ENCODE measurements at regions not wholly inside any gene's neighbourhood (a gene's known extent, or its start where the extent isn't known, plus 50 kb on each side); places are given as distances from the start of the nearest gene placed in this dataset.

- no peak overlapping the region for H3K4me3 ChIP-seq (ENCODE audit: low read depth, low read length)
Measured at GRCh38 chr3:104763007-104763406, 603.7 kb upstream of the ALCAM start.

DNA sequence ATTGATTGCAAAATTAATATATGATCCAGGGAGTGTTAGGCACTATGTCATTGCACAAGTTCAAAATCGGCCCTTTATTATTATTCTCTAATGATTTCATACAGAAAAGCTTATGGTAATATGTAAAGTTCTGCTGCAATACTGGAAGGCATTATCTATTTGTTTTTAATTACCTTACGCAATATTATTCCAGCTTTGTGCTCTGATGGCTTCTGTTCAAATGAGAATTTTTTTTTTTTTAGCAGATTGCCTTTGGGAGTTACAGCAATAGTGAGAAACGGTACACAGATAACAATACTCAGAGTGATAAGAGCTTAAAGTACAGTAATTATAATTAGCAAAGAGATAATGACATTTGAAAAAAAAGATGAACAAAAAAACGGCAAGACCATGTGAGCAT, 602.2 kb upstream of the ALCAM start:
- H3K4me3 ChIP-seq (ENCODE audit: low read depth, low read length), result no peak overlapping the region

DNA sequence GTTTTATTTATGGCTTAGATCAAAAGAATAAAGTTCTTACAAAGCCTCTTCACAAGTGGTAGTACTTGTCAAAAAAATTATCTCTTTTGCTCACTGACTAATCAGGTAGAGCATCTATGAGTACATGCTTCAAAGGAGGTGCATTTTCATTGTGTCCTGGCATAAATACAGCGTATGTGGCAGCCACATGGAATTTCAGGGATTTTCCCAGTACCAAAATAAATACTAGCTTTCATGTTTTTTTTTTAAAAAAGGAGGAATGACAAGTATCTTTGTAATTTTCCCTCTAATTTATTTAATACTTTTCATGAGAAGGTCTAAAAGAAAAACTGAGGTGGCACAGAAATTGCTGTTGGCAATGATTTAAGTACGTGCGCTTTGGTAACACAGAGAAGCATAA, 597.8 kb upstream of the ALCAM start:
- no peak overlapping the region for H3K4me3 ChIP-seq (ENCODE audit: low read depth, low read length)

GRCh38 chr3:104779324-104779723, 587.4 kb upstream of the ALCAM start:
- no peak overlapping the region for H3K4me3 ChIP-seq (ENCODE audit: low read depth, low read length)

DNA sequence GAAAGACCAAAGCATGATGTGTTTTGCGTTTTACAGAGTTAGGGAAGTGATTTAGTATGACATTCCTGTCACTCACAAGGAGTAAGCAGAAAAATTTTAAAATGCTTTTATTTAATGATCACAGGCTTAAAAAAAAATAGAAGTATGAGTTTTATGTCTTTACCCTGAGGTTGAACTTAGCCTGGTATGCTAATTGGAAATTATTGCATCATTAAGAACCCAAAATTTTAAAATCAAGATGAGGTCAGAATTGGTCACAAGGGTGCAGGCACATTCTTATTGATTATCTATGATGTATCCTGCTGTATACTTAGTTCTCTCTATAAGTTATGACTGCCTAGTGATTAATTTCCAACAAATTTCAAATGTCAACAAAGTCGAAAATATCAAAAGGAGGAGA, 585.6 kb upstream of the ALCAM start:
- no peak overlapping the region for H3K4me3 ChIP-seq (ENCODE audit: low read depth, low read length)

DNA sequence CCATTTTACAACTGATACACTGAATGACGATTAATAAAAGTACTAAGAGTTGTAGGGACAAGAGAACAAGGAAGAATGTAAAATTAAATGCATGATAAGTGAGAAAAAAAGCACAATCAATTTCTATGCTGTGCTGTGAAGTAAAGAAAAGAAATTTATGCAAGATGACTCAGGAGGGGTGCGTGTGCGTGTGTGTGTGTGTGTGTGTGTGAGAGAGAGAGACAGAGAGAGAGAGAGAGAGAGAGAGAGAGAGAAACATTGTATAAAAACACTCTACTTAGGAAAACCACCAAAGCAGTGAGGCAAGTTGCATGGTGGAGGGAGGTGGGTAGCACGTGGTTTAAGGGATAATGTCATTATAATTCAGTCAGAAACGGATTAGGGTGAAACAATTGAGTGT, 580.8 kb upstream of the ALCAM start:
- H3K4me3 ChIP-seq (ENCODE audit: low read depth, low read length), result no peak overlapping the region

DNA sequence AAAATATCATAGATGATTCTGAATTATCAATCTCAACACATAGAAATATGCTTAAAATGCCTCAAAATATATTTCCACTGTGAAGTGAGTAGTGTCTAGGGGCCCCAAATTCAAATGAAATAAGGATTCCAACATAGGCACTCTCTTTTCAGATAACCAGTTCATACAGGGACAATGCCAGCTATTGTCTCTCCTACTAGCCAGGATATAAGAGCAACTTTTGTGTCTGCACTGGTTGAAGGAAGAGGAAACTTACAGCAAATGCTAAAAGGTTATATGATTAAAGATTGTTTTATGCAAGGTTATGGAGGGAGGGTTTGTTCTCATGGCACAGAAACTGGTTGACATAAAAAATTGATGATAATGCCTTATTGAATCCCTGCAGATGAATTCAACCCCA, 579.4 kb upstream of the ALCAM start:
- no peak overlapping the region for H3K4me3 ChIP-seq (ENCODE audit: low read depth, low read length)

GRCh38 chr3:104788807-104789206, 577.9 kb upstream of the ALCAM start:
- H3K4me3 ChIP-seq (ENCODE audit: low read depth, low read length), result no peak overlapping the region

GRCh38 chr3:104791331-104791730, 575.4 kb upstream of the ALCAM start:
- H3K4me3 ChIP-seq (ENCODE audit: low read depth, low read length), result no peak overlapping the region

DNA sequence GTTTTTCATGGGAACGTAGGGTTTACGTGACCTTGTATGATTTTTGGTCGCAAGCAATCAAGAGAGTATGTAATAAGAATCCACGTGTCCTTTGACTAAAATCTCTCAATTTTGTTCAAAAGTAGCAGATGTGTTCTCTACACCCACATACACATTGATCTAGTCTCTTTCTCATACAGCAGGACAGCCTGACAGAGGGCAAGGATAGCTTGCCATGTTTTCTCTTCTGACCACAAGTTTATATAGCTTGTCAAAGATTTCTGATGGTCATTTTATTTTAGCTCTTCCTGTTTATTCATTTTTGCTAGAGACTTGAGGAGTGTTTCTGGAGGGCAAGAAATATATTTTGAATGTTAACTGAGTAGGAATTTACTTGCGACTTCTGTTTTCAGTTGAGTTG, 570.2 kb upstream of the ALCAM start:
- no peak overlapping the region for H3K4me3 ChIP-seq (ENCODE audit: low read depth, low read length)

GRCh38 chr3:104805042-104805441, 561.7 kb upstream of the ALCAM start:
- no peak overlapping the region for H3K4me3 ChIP-seq (ENCODE audit: low read depth, low read length)

DNA sequence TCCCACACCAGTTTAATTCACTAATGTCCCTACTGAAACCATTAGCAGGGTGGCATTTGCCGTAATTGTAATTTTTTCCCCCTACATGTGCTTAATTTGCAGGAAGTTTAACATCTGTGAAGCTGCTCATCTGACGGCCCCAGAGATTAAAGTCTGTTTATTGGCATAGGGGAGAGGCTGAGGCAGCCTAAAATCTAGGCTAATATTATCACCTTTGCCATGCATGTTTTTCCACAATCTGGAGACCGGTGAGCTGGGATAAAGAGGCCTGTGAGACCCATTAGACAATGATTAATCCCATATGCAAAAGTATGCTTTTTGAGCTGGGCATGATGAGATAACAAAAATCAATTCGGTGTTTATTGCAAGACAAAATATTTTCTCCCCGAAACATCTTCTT, 561.2 kb upstream of the ALCAM start:
- no peak overlapping the region for H3K4me3 ChIP-seq (ENCODE audit: low read depth, low read length)

DNA sequence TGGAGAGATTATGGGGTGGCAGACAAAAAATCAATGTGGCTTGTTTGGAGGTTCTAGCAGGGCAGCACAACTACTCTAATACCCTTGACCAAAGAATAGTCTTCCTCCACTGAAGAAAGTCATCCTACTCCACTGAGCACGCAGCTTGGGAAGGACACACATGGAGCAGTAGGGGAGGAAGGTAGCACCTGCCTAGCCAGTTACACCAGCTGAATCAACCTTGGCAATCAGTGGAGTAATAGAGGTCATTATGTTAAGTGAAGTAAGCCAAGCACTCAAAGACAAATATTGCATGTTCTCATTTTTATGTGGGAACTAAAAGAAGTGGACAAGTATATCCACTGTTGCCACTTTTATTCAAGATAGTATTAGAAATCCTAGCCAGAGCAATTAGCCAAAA, 555.8 kb upstream of the ALCAM start:
- H3K4me3 ChIP-seq (ENCODE audit: low read depth, low read length), result no peak overlapping the region

DNA sequence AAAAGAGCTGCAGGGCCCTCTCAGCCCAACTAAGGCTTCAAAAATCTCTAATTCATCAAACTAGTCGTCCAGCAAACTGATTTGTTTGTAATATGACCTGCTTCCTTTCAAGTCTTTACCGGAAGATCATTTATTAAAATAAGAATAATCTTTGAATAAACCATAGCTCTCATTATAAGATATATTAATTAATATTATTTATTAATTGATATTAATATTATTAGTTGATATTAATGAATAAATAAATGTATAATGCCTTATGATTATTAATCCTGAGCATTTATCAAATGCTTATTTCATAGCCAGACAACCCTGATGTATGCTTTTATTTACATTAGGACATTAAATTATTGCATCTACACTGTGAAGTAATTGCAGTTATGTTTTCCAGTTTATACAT, 550.7 kb upstream of the ALCAM start:
- no peak overlapping the region for H3K4me3 ChIP-seq (ENCODE audit: low read depth, low read length)

GRCh38 chr3:104816716-104817115, 550.0 kb upstream of the ALCAM start:
- no peak overlapping the region for H3K4me3 ChIP-seq (ENCODE audit: low read depth, low read length)

- H3K4me3 ChIP-seq (ENCODE audit: low read depth, low read length), result no peak overlapping the region
Measured at GRCh38 chr3:104819333-104819732, 547.4 kb upstream of the ALCAM start.

GRCh38 chr3:104820959-104821358, 545.8 kb upstream of the ALCAM start:
- H3K4me3 ChIP-seq (ENCODE audit: low read depth, low read length), result no peak overlapping the region

- H3K4me3 ChIP-seq (ENCODE audit: low read depth, low read length), result no peak overlapping the region
Measured at GRCh38 chr3:104825116-104825515, 541.6 kb upstream of the ALCAM start.

DNA sequence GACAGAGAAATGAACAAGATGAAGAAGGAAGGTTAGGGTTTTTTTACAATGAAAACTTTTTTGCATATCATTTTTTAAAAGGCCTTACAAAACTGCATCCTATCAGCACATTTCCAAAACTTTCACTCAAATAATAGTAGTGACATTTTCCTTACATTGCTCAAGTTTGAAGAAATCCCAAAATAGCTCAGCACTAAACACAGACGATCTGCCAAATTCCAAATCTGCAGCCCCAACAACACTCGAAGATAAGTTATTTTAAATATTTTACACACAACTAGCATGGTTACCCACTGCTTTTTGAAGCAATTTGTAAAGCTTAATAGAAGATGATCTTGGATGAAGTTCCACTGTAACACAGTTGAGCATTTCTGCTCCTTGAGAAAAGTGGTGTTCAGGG, 535.6 kb upstream of the ALCAM start:
- H3K4me3 ChIP-seq (ENCODE audit: low read depth, low read length), result no peak overlapping the region

GRCh38 chr3:104832530-104832929, 534.2 kb upstream of the ALCAM start:
- no peak overlapping the region for H3K4me3 ChIP-seq (ENCODE audit: low read depth, low read length)

- no peak overlapping the region for H3K4me3 ChIP-seq (ENCODE audit: low read depth, low read length)
Measured at GRCh38 chr3:104835376-104835775, 531.3 kb upstream of the ALCAM start.

DNA sequence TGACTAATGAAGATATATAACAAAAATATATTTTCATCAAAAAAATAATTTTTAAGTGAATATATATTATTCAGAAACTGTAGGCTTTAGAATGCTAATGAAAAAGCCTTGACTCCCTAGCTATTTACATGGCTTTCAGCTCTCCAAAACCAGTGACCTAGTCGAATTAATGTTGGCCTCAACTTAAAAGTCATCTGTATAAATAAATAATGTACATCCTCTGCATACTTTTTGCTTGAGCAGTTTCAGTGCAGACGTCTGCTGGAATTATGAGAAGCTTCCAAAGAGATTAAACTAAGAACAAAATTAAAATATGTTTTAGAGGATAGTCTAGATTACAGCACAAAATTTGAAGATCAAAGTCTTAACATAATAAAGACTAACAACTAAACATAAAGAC, 520.4 kb upstream of the ALCAM start:
- no peak overlapping the region for H3K4me3 ChIP-seq (ENCODE audit: low read depth, low read length)

DNA sequence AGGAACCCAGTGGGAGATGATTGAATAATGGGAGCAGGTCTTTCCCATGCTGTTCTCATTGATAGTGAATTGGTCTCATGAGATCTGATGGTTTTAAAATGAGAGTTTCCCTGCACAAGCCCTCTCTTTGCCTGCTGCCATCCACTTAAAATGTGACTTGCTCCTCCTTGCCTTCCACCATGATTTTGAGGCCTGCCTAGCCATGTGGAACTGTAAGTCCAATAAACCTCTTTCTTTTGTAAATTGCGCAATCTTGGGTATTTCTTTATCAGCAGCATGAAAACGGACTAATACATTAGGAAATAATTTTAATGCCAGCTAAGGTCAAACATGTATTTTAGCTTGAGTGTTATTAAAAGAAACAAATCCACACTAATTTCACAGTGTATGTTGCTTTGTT, 517.6 kb upstream of the ALCAM start:
- H3K4me3 ChIP-seq (ENCODE audit: low read depth, low read length), result no peak overlapping the region

DNA sequence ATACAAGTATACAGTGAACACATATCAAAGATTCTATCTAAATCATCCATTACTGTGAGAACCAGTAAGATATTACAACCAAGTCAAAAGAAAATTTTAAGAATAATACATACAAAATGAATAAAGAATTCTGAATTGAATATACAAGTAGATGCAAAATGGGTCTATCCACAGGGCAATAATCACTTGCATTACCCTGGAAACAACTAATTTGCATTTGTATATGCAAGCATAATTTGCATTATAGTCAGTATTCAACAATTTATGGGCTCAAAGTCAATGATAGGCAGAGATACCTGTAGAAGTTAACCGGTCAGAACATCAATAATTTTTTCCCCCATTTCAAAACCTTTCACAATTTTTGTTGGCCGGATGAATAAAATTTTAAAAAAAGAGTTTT, 512.2 kb upstream of the ALCAM start:
- no peak overlapping the region for H3K4me3 ChIP-seq (ENCODE audit: low read depth, low read length)
